ENCODE measurements at regions not wholly inside any gene's neighbourhood (a gene's known extent, or its start where the extent isn't known, plus 50 kb on each side); places are given as distances from the start of the nearest gene placed in this dataset.
A peak's percentile ranks its signal among the peaks of the same experiment; 100 is the strongest.

- H3K4me3 ChIP-seq (ENCODE audit: low read depth, low read length), result no peak overlapping the region
- no peak for TF ChIP-seq CTCF (IDR thresholded peaks at IDR 0.05; ENCODE audit: insufficient read depth, low read depth, low read length)
- DNase-seq (ENCODE audit: low read depth), result no peak
Measured at GRCh38 chr3:159171333-159171732, 369.5 kb downstream of the MFSD1 start.

- DNase-seq (ENCODE audit: low read depth), result no peak
- H3K4me3 ChIP-seq (ENCODE audit: low read depth, low read length), result no peak overlapping the region
- no peak for TF ChIP-seq CTCF (IDR thresholded peaks at IDR 0.05; ENCODE audit: insufficient read depth, low read depth, low read length)
Measured at GRCh38 chr3:159172473-159172872, 370.6 kb downstream of the MFSD1 start.

- peak; percentile 21 for DNase-seq (ENCODE audit: low read depth)
- TF ChIP-seq CTCF (IDR thresholded peaks at IDR 0.05; ENCODE audit: insufficient read depth, low read depth, low read length), result no peak
- no peak overlapping the region for H3K4me3 ChIP-seq (ENCODE audit: low read depth, low read length)
Measured at GRCh38 chr3:159174715-159175692, 373.1 kb downstream of the MFSD1 start.

- TF ChIP-seq CTCF (IDR thresholded peaks at IDR 0.05; ENCODE audit: insufficient read depth, low read depth, low read length), result no peak
- DNase-seq (ENCODE audit: low read depth), result no peak
- H3K4me3 ChIP-seq (ENCODE audit: low read depth, low read length), result no peak overlapping the region
Measured at GRCh38 chr3:159178209-159178897, 376.5 kb downstream of the MFSD1 start.

- DNase-seq (ENCODE audit: low read depth), result no peak
- no peak for TF ChIP-seq CTCF (IDR thresholded peaks at IDR 0.05; ENCODE audit: insufficient read depth, low read depth, low read length)
Measured at GRCh38 chr3:159182961-159183360, 381.1 kb downstream of the MFSD1 start.

DNA sequence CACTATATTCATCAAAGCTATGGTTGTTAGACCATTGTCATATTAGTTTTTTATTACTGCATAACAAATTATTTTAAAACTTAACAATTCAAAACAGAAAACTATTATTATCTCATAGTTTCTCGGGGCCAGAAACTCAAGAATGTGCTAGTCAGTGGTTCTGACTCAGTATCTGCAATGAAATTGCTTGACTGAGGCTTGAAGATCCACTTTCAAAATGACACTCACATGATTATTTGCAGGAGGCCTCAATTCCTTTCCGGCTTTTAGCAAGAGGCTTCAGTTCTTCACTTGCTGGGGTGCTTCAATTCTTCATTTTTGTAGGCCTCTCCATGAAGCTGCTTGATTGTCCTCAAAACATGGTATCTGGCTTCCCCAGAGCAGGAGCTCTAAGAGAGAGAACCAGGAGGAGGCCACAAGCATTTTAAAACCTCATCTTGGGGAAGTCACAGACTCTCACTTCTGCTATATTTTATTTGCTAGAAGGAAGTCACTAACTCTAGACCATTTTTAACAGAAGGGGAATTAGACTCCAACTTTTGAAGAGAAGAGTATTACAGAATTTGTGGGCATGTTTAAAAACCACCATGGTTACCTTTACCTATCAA is 383.7 kb downstream of the MFSD1 start:
- no peak overlapping the region for H3K4me3 ChIP-seq (ENCODE audit: low read depth, low read length)
- TF ChIP-seq CTCF (IDR thresholded peaks at IDR 0.05; ENCODE audit: insufficient read depth, low read depth, low read length), result no peak
- no peak for DNase-seq (ENCODE audit: low read depth)

More at GRCh38 chr3:159182961-159183360, 381.1 kb downstream of the MFSD1 start:
- no peak overlapping the region for H3K4me3 ChIP-seq (ENCODE audit: low read depth, low read length)
